ENCODE measurements at regions not wholly inside any gene's neighbourhood (a gene's known extent, or its start where the extent isn't known, plus 50 kb on each side); places are given as distances from the start of the nearest gene placed in this dataset.

DNA sequence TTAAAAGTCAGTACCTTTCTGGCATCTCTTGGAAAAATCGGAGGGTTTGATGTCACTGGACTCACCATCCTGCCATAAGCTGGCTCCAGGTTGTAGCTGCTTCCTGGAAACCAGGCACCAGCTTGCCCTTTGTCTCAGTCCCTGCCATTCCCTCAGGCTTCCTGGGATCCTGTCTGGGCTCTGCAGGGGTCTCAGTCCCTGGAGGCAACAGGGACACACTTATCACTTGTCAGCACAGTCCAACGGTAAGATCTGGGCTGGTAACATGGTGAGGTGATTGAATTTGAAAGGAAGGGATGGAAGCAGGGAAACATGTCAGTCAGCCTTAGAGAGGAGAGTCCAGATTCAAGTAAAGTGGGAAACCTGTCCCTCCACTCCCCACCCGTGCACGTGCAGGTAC, 147.6 kb upstream of the ECI2 start:
- H3K27me3 Mint-ChIP-seq (ENCODE audit: insufficient read depth, low read depth, poor library complexity), result peaks cover 33% of the 10 kb centered on the region

More for the DNA sequence above, 147.6 kb upstream of the ECI2 start:
- peaks cover 11% of the 10 kb centered on the region for H3K4me1 ChIP-seq (ENCODE audit: insufficient read depth)
- no peaks in the 10 kb centered on the region for H3K79me2 ChIP-seq (replicated peaks; ENCODE audit: insufficient read depth)
- Mint-ChIP-seq H3K27ac (no peak overlapping the region), H3K36me3 (ENCODE audit: low read depth) (no peaks in the 10 kb centered on the region), H3K4me1 (peaks cover 17% of the 10 kb centered on the region), H3K4me3 (no peak overlapping the region), H3K9me3 (no peaks in the 10 kb centered on the region; the same call in 2 of the 3 replicates)
- no peak overlapping the region for H3K4me2 ChIP-seq
- no peaks in the 10 kb centered on the region for H3K36me3 ChIP-seq (ENCODE audit: insufficient read depth)
- TF ChIP-seq POLR2AphosphoS5 (IDR thresholded peaks at IDR 0.05; ENCODE audit: low read depth) (no peak), EZH2phosphoT487 (IDR thresholded peaks at IDR 0.05; ENCODE audit: unreplicated experiment) (no peak), STAT1 (IDR thresholded peaks at IDR 0.05; ENCODE audit: unreplicated experiment) (no peak), NANOG (IDR thresholded peaks at IDR 0.05; ENCODE audit: borderline replicate concordance) (no peak), ZNF331 (CRISPR knock-in tag; IDR thresholded peaks at IDR 0.05; ENCODE audit: low read depth) (no peak), CREB1 (CRISPR knock-in tag; IDR thresholded peaks at IDR 0.05; ENCODE audit: low read depth) (no peak), EZH2 (IDR thresholded peaks at IDR 0.05; ENCODE audit: low read depth, unreplicated experiment) (no peak), ZNF114 (CRISPR knock-in tag; IDR thresholded peaks at IDR 0.05) (no peak), JUNB (IDR thresholded peaks at IDR 0.05; ENCODE audit: unreplicated experiment) (no peak)
- TF ChIP-seq, protein P1, sequence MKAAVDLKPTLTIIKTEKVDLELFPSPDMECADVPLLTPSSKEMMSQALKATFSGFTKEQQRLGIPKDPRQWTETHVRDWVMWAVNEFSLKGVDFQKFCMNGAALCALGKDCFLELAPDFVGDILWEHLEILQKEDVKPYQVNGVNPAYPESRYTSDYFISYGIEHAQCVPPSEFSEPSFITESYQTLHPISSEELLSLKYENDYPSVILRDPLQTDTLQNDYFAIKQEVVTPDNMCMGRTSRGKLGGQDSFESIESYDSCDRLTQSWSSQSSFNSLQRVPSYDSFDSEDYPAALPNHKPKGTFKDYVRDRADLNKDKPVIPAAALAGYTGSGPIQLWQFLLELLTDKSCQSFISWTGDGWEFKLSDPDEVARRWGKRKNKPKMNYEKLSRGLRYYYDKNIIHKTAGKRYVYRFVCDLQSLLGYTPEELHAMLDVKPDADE (IDR thresholded peaks at IDR 0.05), result no peak
- TF ChIP-seq, protein P2, sequence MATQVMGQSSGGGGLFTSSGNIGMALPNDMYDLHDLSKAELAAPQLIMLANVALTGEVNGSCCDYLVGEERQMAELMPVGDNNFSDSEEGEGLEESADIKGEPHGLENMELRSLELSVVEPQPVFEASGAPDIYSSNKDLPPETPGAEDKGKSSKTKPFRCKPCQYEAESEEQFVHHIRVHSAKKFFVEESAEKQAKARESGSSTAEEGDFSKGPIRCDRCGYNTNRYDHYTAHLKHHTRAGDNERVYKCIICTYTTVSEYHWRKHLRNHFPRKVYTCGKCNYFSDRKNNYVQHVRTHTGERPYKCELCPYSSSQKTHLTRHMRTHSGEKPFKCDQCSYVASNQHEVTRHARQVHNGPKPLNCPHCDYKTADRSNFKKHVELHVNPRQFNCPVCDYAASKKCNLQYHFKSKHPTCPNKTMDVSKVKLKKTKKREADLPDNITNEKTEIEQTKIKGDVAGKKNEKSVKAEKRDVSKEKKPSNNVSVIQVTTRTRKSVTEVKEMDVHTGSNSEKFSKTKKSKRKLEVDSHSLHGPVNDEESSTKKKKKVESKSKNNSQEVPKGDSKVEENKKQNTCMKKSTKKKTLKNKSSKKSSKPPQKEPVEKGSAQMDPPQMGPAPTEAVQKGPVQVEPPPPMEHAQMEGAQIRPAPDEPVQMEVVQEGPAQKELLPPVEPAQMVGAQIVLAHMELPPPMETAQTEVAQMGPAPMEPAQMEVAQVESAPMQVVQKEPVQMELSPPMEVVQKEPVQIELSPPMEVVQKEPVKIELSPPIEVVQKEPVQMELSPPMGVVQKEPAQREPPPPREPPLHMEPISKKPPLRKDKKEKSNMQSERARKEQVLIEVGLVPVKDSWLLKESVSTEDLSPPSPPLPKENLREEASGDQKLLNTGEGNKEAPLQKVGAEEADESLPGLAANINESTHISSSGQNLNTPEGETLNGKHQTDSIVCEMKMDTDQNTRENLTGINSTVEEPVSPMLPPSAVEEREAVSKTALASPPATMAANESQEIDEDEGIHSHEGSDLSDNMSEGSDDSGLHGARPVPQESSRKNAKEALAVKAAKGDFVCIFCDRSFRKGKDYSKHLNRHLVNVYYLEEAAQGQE (IDR thresholded peaks at IDR 0.05; ENCODE audit: unreplicated experiment), result no peak
- TF ChIP-seq, protein P3, sequence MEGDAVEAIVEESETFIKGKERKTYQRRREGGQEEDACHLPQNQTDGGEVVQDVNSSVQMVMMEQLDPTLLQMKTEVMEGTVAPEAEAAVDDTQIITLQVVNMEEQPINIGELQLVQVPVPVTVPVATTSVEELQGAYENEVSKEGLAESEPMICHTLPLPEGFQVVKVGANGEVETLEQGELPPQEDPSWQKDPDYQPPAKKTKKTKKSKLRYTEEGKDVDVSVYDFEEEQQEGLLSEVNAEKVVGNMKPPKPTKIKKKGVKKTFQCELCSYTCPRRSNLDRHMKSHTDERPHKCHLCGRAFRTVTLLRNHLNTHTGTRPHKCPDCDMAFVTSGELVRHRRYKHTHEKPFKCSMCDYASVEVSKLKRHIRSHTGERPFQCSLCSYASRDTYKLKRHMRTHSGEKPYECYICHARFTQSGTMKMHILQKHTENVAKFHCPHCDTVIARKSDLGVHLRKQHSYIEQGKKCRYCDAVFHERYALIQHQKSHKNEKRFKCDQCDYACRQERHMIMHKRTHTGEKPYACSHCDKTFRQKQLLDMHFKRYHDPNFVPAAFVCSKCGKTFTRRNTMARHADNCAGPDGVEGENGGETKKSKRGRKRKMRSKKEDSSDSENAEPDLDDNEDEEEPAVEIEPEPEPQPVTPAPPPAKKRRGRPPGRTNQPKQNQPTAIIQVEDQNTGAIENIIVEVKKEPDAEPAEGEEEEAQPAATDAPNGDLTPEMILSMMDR (conservative IDR thresholded peaks at IDR 0.05; ENCODE audit: low read depth in 2 of 2), result no peak
- TF ChIP-seq, protein P4, sequence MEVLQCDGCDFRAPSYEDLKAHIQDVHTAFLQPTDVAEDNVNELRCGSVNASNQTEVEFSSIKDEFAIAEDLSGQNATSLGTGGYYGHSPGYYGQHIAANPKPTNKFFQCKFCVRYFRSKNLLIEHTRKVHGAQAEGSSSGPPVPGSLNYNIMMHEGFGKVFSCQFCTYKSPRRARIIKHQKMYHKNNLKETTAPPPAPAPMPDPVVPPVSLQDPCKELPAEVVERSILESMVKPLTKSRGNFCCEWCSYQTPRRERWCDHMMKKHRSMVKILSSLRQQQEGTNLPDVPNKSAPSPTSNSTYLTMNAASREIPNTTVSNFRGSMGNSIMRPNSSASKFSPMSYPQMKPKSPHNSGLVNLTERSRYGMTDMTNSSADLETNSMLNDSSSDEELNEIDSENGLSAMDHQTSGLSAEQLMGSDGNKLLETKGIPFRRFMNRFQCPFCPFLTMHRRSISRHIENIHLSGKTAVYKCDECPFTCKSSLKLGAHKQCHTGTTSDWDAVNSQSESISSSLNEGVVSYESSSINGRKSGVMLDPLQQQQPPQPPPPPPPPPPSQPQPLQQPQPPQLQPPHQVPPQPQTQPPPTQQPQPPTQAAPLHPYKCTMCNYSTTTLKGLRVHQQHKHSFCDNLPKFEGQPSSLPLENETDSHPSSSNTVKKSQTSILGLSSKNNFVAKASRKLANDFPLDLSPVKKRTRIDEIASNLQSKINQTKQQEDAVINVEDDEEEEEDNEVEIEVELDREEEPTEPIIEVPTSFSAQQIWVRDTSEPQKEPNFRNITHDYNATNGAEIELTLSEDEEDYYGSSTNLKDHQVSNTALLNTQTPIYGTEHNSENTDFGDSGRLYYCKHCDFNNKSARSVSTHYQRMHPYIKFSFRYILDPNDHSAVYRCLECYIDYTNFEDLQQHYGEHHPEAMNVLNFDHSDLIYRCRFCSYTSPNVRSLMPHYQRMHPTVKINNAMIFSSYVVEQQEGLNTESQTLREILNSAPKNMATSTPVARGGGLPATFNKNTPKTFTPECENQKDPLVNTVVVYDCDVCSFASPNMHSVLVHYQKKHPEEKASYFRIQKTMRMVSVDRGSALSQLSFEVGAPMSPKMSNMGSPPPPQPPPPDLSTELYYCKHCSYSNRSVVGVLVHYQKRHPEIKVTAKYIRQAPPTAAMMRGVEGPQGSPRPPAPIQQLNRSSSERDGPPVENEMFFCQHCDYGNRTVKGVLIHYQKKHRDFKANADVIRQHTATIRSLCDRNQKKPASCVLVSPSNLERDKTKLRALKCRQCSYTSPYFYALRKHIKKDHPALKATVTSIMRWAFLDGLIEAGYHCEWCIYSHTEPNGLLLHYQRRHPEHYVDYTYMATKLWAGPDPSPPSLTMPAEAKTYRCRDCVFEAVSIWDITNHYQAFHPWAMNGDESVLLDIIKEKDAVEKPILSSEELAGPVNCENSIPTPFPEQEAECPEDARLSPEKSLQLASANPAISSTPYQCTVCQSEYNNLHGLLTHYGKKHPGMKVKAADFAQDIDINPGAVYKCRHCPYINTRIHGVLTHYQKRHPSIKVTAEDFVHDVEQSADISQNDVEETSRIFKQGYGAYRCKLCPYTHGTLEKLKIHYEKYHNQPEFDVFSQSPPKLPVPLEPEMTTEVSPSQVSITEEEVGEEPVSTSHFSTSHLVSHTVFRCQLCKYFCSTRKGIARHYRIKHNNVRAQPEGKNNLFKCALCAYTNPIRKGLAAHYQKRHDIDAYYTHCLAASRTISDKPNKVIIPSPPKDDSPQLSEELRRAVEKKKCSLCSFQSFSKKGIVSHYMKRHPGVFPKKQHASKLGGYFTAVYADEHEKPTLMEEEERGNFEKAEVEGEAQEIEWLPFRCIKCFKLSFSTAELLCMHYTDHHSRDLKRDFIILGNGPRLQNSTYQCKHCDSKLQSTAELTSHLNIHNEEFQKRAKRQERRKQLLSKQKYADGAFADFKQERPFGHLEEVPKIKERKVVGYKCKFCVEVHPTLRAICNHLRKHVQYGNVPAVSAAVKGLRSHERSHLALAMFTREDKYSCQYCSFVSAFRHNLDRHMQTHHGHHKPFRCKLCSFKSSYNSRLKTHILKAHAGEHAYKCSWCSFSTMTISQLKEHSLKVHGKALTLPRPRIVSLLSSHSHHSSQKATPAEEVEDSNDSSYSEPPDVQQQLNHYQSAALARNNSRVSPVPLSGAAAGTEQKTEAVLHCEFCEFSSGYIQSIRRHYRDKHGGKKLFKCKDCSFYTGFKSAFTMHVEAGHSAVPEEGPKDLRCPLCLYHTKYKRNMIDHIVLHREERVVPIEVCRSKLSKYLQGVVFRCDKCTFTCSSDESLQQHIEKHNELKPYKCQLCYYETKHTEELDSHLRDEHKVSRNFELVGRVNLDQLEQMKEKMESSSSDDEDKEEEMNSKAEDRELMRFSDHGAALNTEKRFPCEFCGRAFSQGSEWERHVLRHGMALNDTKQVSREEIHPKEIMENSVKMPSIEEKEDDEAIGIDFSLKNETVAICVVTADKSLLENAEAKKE (CRISPR knock-in tag; IDR thresholded peaks at IDR 0.05), result no peak
- no peak overlapping the region for H2AFZ ChIP-seq
- no peak overlapping the region for H3K4me3 ChIP-seq
- no peaks in the 10 kb centered on the region for H4K20me1 ChIP-seq (replicated peaks; ENCODE audit: insufficient read depth)
- H3K9me2 ChIP-seq (ENCODE audit: insufficient read depth), result no peaks in the 10 kb centered on the region
- no peaks in the 10 kb centered on the region for H3F3A ChIP-seq (replicated peaks; ENCODE audit: low read depth)
- H3K27ac ChIP-seq (ENCODE audit: low read depth), result no peak overlapping the region
- peaks cover 43% of the 10 kb centered on the region for H3K27me3 ChIP-seq (ENCODE audit: insufficient read depth)
- ATAC-seq (no peak), DNase-seq (ENCODE audit: low spot score) (no peak)

Data from GM23338 (cell line).